Tibial nerve (tissue), 4 donors: ENCODE measurements at regions not wholly inside any gene's neighbourhood (a gene's known extent, or its start where the extent isn't known, plus 50 kb on each side); places are given as distances from the start of the nearest gene placed in this dataset.

Experiments used
- EP300 ChIP-seq, 2 donors: sonication (generic); formaldehyde crosslinking; IDR thresholded peaks; one replicate each; pipeline ENCODE4 v1.6.1; 2017; ENCODE audit warnings: antibody characterized with exemption in 2 of 2, mild to moderate bottlenecking in 1 of 2
- POLR2A ChIP-seq, 2 donors: fragments of 450-650 bp; IDR thresholded peaks; one replicate each; pipeline ENCODE4 v1.6.1; 2017; ENCODE audit warnings: antibody characterized with exemption in 2 of 2, mild to moderate bottlenecking in 2 of 2, moderate library complexity in 2 of 2
- TF ChIP-seq, protein P1 (sequence below), 5 experiments: fragments of 200-600 bp in 3 of 5; fragments of 450-650 bp in 2 of 5; sonication (generic) in 3 of 5; IDR thresholded peaks; one replicate each; pipeline ENCODE4 v1.5.1; 2016 to 2019; ENCODE audit warnings: antibody characterized with exemption in 5 of 5, mild to moderate bottlenecking in 3 of 5, moderate library complexity in 2 of 5

- TF ChIP-seq, protein P1, sequence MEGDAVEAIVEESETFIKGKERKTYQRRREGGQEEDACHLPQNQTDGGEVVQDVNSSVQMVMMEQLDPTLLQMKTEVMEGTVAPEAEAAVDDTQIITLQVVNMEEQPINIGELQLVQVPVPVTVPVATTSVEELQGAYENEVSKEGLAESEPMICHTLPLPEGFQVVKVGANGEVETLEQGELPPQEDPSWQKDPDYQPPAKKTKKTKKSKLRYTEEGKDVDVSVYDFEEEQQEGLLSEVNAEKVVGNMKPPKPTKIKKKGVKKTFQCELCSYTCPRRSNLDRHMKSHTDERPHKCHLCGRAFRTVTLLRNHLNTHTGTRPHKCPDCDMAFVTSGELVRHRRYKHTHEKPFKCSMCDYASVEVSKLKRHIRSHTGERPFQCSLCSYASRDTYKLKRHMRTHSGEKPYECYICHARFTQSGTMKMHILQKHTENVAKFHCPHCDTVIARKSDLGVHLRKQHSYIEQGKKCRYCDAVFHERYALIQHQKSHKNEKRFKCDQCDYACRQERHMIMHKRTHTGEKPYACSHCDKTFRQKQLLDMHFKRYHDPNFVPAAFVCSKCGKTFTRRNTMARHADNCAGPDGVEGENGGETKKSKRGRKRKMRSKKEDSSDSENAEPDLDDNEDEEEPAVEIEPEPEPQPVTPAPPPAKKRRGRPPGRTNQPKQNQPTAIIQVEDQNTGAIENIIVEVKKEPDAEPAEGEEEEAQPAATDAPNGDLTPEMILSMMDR (IDR thresholded peaks at IDR 0.05), result no peak
- TF ChIP-seq EP300 (IDR thresholded peaks at IDR 0.05) (no peak), POLR2A (IDR thresholded peaks at IDR 0.05) (no peak)
Observed at GRCh38 chr10:88048312-88048711, 184.9 kb downstream of the PTEN start.
